ENCODE measurements at regions not wholly inside any gene's neighbourhood (a gene's known extent, or its start where the extent isn't known, plus 50 kb on each side); places are given as distances from the start of the nearest gene placed in this dataset.

DNA sequence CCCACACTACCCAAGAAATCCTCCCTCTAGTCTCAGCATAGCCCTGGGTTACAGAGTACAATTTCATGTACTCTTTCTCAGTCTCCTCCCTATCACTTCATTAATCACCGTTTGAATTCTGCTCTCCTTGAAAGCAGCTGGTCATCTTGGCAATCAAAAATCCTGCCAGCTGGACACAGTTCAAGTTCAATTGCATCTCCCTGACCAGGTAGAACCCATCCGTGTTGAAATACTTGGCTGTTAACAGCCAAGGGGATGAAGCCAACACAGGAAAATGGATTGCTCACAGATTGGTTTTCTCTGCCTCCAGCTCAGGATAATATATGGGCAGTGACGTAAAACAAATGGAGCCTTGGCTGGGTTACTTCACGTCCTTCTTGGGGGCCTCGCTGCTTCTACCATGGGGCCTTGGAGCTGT lies 55.1 kb upstream of the GRK3 start:
- no peak for DNase-seq (ENCODE audit: low read depth in 2 of 2, low spot score in 1 of 2)

DNA sequence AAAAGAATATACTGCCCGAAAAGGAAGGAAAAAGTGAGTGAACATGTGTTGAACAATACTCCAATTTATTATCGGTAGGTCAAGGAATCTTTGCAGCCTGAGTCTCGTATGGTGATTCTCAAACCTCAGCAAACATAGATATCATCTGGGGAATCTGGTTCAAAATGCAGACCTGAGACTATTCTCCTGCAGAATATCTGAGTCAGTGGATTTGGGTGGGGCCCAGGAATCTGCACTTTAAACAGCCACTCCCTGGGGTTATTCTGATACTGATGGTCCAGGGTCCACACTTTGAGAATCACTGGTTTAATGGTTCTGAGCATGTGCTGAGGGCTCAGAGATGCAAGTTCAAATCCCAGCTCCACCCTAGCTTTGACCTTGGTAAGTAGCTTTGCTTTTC lies 53.6 kb upstream of the GRK3 start:
- no peak for DNase-seq (ENCODE audit: low read depth in 2 of 2, low spot score in 1 of 2)

DNA sequence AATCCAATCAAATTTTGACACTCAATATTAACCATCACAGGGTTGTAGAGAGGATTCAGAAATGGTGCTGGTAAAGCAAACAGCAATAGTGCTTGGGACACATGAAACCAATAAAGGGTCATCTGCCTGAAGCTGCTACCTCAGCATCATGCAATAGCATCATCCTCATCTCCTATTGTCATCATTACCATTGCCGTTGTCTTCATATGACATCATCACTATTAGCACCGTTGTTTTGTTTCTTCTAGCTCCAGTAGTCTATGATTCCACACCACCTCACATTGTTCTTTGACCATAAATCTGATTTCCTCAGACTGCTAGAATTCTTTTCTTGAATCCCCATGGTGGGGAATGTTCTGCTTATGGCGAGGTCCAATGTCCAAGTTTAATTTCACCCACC lies 52.8 kb upstream of the GRK3 start:
- no peak for DNase-seq (ENCODE audit: low read depth in 2 of 2, low spot score in 1 of 2)

- no peak for DNase-seq (ENCODE audit: low read depth in 2 of 2, low spot score in 1 of 2)
These were observed 49.9 kb upstream of the GRK3 start for GRCh38 chr22:25514436-25515180.
